HEK293 (cell line): ENCODE measurements at regions not wholly inside any gene's neighbourhood (a gene's known extent, or its start where the extent isn't known, plus 50 kb on each side); places are given as distances from the start of the nearest gene placed in this dataset.

Experiments
- CTCF ChIP-seq: fragments of 450-650 bp; formaldehyde crosslinking; IDR thresholded peaks from 2 replicates; pipeline ENCODE4 v1.5.1; 2016; ENCODE audit warnings: missing biosample characterization, missing genetic modification characterization
- GFI1B ChIP-seq: fragments of 450-650 bp; formaldehyde crosslinking; IDR thresholded peaks from 2 replicates; pipeline ENCODE4 v1.5.1; 2016; ENCODE audit warnings: missing biosample characterization, missing genetic modification characterization
- PRDM1 ChIP-seq: fragments of 450-650 bp; formaldehyde crosslinking; IDR thresholded peaks from 2 replicates; pipeline ENCODE4; 2016; ENCODE audit warnings: missing biosample characterization, missing genetic modification characterization
- REST ChIP-seq: fragments of 450-650 bp; formaldehyde crosslinking; IDR thresholded peaks from 2 replicates; pipeline ENCODE4 v1.5.1; 2016; ENCODE audit warnings: missing biosample characterization, missing genetic modification characterization
- ZEB2 ChIP-seq: fragments of 450-650 bp; formaldehyde crosslinking; IDR thresholded peaks from 2 replicates; pipeline ENCODE4 v1.5.1; 2016; ENCODE audit warnings: missing biosample characterization, missing genetic modification characterization
- ZNF175 ChIP-seq: fragments of 450-650 bp; formaldehyde crosslinking; IDR thresholded peaks from 2 replicates; pipeline ENCODE4 v1.5.1; 2016; ENCODE audit warnings: missing biosample characterization, missing genetic modification characterization
- ZNF18 ChIP-seq: fragments of 450-650 bp; formaldehyde crosslinking; IDR thresholded peaks from 2 replicates; pipeline ENCODE4 v1.5.1; 2016; ENCODE audit warnings: missing biosample characterization, missing genetic modification characterization
- ZNF214 ChIP-seq: fragments of 450-650 bp; formaldehyde crosslinking; IDR thresholded peaks from 2 replicates; pipeline ENCODE4 v1.5.1; 2017; ENCODE audit warnings: missing biosample characterization, mild to moderate bottlenecking, missing genetic modification characterization, borderline replicate concordance
- ZNF274 ChIP-seq, 2 experiments: fragments of 200-500 bp in 1 of 2; fragments of 450-650 bp in 1 of 2; sonication (Bioruptor generic) in 1 of 2; formaldehyde crosslinking in 1 of 2; IDR thresholded peaks; 2 replicates each; pipeline versions ENCODE4 v1.5.1 to v1.6.1; 2014 to 2016; ENCODE audit warnings: borderline replicate concordance in 1 of 2, inconsistent platforms in 1 of 2, low read length in 1 of 2, missing biosample characterization in 1 of 2, missing genetic modification characterization in 1 of 2
- ZNF292 ChIP-seq: fragments of 450-650 bp; formaldehyde crosslinking; IDR thresholded peaks from 2 replicates; pipeline ENCODE4 v1.5.1; 2016; ENCODE audit warnings: low read depth, missing biosample characterization, missing genetic modification characterization, borderline replicate concordance

- no peak for TF ChIP-seq ZNF175 (tag by site-specific recombination)
- no peak for TF ChIP-seq CTCF (tag by site-specific recombination)
- no peak for TF ChIP-seq PRDM1 (tag by site-specific recombination)
- TF ChIP-seq REST (tag by site-specific recombination) = no peak
- TF ChIP-seq ZEB2 (tag by site-specific recombination) = no peak
- TF ChIP-seq ZNF292 (tag by site-specific recombination) = no peak
- TF ChIP-seq ZNF274 (IDR thresholded peaks at IDR 0.05; ENCODE audit: low read length) = no peak
- TF ChIP-seq ZNF274 (tag by site-specific recombination; IDR thresholded peaks at IDR 0.05; ENCODE audit: borderline replicate concordance) = no peak
- no peak for TF ChIP-seq ZNF18 (tag by site-specific recombination)
- no peak for TF ChIP-seq GFI1B (tag by site-specific recombination)
- TF ChIP-seq ZNF214 (tag by site-specific recombination) = no peak
Measured at GRCh38 chr21:21731626-21732025, 733.4 kb downstream of the NCAM2 start.
